ENCODE measurements at regions not wholly inside any gene's neighbourhood (a gene's known extent, or its start where the extent isn't known, plus 50 kb on each side); places are given as distances from the start of the nearest gene placed in this dataset.
A peak's percentile ranks its signal among the peaks of the same experiment; 100 is the strongest.
"Not testable (repeated sequence)": the region's sequence is repeated elsewhere in the genome, so short reads cannot be mapped to it uniquely, and the experiment has no call there.

GRCh38 chr1:56284928-56285327 is 294.4 kb downstream of the PLPP3 start:
- no peak for DNase-seq

- DNase-seq = no peak
Observed at GRCh38 chr1:56278061-56278460, 301.3 kb downstream of the PLPP3 start.

- DNase-seq = no peak
Observed at GRCh38 chr1:56268519-56269140, 310.7 kb downstream of the PLPP3 start.

- DNase-seq = no peak
Observed at GRCh38 chr1:56267611-56268010, 311.8 kb downstream of the PLPP3 start.

- no peak for DNase-seq
Observed at GRCh38 chr1:56266359-56266758, 313.0 kb downstream of the PLPP3 start.

GRCh38 chr1:56265216-56265615 is 314.1 kb downstream of the PLPP3 start:
- no peak for DNase-seq

GRCh38 chr1:56263908-56264307 is 315.5 kb downstream of the PLPP3 start:
- DNase-seq = no peak

- DNase-seq = no peak
Observed at GRCh38 chr1:56258371-56258770, 321.0 kb downstream of the PLPP3 start.

- no peak for DNase-seq
Observed at GRCh38 chr1:56257726-56258125, 321.6 kb downstream of the PLPP3 start.

GRCh38 chr1:56256153-56257000 is 323.0 kb downstream of the PLPP3 start:
- DNase-seq = no peak

- no peak for DNase-seq
Observed at GRCh38 chr1:56255516-56256152, 323.7 kb downstream of the PLPP3 start.

- no peak for DNase-seq
Observed at GRCh38 chr1:56254130-56254529, 325.2 kb downstream of the PLPP3 start.

GRCh38 chr1:56250809-56251208 is 328.6 kb downstream of the PLPP3 start:
- DNase-seq = no peak

GRCh38 chr1:56249234-56249633 is 330.1 kb downstream of the PLPP3 start:
- DNase-seq = no peak

- no peak for DNase-seq
Observed at GRCh38 chr1:56248138-56248537, 331.2 kb downstream of the PLPP3 start.

- DNase-seq = not testable (repeated sequence)
Observed at GRCh38 chr1:56246726-56247125, 332.6 kb downstream of the PLPP3 start.

- DNase-seq = no peak
Observed at GRCh38 chr1:56240400-56240799, 339.0 kb downstream of the PLPP3 start.

- DNase-seq = no peak
Observed at GRCh38 chr1:56237491-56238064, 341.8 kb downstream of the PLPP3 start.

GRCh38 chr1:56236688-56237087 is 342.7 kb downstream of the PLPP3 start:
- DNase-seq = no peak

GRCh38 chr1:56235909-56236510 is 343.4 kb downstream of the PLPP3 start:
- DNase-seq = no peak

- DNase-seq = peak in 1 of 56 donors; percentile 2
Observed at GRCh38 chr1:56229186-56229585, 350.2 kb downstream of the PLPP3 start.

- no peak for DNase-seq
Observed at GRCh38 chr1:56227886-56228285, 351.5 kb downstream of the PLPP3 start.
